ENCODE measurements at regions not wholly inside any gene's neighbourhood (a gene's known extent, or its start where the extent isn't known, plus 50 kb on each side); places are given as distances from the start of the nearest gene placed in this dataset.
A peak's percentile ranks its signal among the peaks of the same experiment; 100 is the strongest.
"Not testable (repeated sequence)": the region's sequence is repeated elsewhere in the genome, so short reads cannot be mapped to it uniquely, and the experiment has no call there.

DNA sequence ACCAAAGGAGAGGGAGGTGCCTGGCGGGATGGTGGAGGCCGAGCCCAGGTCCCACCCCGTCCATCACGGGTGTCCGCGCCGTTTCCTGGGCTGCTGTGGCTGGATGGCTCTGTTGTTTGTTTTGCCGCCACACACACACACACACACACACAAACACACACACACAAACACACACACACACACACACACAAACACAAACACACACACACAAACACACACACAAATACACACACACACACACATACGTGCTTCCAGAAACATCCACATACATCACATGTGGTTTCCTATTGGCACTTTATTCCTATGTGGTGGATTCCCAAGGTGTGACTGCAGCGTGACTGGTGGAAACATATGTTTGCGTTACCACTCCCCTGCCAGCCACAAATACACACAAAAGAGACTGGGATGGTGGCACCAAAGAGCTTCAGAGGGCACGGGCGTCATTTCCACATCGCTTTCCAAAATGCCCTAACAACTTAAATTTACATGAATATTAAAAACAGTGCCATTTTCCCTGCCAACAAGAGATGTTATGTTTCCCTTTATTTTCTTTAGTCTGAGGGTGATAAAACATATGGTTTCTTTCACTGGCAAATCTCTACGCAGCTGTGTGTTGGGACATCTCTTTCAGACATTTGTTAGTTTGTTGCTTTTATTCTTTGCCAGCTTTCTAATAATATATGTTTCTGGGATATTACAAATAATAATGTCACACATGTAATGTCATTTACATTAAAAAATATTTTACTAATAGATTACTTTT, 356.8 kb downstream of the BRD1 start:
- DNase-seq, result no peak

DNA sequence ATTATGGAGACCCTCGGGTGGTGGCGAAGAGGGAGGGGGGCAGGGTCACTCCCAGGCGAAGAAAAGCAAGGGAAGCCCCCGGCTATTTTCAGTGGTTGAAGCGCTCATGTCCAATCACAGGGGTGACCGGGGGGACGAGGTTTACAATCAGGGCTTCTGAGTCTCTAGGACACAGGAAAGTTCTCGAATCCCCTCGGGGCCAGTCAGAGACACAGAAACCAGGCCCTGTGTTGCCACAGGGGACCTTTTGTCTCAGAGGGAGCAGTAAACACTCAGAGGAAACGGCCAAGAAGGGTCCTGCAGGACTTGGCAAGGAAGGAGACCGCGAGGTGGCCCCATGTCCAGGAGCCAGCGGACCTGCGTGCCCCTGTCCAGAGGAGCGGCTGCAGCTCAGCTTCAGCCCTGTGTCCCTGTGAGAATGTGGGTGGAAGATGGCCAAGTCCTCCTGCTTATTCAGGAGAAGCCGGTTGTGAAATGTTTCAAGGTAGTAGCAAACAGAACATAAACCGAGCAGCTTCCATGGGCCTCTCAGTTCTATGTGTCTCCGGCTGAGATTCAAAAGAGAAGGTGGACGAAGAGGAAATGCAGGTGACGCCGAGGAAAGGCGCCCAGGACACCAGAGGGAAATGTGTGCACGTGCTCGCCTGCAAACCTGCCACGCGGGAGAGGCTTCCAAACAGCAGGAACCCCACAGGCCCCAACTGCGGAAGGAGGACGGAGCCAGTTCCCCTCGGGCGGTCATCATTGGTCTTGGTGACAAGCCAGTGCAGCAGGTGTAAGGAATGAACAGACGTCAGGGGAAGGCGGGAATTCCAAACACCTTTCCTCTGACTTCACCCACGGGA, 357.6 kb downstream of the BRD1 start:
- no peak for DNase-seq

DNA sequence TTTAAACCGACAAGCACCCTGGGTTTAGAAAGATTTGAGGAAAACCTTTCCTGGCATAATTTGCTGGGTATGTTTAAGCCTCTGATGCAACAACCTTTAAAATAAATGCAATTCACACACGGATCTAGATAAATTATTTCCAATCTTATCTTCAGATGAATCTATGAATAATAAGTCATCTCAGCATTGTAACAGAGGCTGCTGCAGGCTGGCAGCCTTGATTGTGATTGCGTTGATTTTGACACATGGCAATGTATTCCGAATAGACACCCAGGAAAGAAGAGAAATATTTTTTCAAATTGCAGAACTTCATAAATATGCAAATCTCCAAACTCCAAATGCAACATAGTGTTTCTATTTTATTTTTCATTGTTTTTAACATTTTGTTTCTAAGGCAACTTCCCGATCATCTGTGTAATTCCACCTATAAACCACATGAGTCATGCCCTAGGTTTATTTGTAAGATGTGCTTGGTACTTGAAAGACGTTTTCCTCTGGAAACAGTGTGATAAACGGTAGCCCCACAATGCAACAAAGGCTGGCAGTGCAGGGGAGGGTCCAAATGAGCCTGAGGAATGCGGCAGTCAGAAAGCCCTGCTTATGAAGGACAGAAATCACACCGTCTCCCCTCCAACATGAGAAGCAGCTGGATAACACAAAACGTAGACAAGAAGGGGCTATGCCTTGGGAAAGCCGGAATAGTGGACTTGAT, 359.0 kb downstream of the BRD1 start:
- no peak for DNase-seq

DNA sequence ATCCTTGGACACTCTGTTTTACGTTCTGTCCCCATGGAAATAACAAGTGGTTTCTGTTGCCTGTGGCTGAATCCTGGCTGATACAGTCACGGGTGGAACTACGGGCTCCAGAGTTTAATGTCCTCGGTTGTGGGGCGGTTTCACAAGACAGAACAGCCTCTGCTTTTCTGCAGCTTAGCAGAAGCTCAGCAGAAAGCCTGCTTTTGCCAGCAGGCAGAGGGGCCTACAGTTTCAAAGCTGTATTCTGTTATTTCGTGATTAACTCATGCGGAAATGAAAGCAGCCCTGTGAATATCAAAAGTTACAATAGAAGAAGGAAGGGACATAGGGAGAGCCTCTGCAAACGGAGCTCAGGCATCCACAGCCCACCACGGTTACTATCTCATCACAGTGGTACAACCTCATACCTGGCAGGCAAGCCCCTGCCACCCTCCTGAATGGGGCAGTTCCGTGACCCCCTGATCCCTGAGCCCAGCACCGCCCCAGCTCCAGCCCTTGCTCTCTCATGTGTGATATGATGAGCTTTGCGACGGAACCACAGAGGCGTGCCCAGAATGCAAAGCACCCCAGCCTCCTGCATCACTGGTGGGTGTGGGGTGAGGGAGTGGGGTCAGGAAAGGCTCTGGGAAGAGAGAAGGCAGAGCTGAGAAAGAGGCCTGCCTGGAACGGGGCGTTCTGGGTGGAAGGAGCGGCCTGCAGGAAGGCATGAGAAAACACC, 360.6 kb downstream of the BRD1 start:
- no peak for DNase-seq

DNA sequence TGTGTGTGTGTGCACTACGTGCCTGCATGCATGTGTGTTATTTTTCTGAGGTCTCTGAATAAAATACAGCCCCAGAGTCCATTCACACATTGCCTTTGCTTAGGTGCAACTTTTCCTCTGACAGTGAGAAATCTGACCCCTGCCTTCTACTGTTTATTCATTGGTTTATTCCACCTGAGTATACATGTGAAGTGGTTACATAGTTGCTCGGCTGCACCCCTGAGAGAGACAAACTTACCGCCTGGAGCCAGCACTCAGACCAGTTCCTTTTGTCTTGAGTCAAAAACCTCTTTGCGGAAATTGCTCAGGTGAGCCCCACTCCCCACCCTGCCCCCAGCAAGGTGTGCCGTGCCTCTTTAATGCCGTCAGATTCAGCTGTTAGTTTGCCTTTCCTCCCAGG, 363.6 kb downstream of the BRD1 start:
- no peak for DNase-seq

DNA sequence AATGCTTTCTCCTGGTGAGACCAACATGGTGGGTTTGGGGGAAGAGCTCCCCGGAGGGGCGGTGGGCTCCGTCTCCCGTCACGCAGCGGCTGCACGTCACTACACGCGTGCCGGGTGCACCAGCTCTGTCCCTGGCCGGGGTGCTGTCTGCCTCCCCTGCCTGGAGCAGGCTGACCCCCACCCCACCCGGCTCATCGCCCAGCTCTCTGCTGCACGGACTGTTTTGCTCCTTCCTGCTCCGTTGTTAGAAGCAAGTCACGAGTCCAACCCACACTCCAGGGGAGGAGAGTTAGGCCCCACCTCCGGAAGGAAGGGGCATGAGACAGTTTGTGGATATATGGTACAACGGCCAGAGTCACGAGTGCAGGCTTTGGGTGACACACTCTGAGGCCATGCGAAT, 364.9 kb downstream of the BRD1 start:
- DNase-seq, result peak; percentile 91 to 92

DNA sequence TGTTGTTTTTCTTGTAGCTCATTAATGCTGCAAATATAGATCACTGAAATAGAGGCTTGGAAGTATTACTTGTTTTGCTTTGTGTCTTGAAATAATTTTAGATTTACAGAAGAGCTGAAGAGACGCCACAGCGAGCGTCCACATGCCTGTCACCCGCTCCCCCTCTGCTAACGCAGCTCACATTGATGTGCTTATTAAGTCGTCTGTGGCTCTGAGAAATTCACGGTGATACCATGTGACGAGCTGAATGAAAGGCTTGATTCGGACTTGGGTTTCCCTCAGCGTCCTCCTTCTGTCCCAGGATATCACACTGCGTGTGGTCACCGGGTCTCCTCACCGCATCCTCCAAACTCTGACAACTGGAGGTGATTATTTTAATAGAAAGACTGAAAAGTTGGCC, 365.4 kb downstream of the BRD1 start:
- DNase-seq, result no peak

DNA sequence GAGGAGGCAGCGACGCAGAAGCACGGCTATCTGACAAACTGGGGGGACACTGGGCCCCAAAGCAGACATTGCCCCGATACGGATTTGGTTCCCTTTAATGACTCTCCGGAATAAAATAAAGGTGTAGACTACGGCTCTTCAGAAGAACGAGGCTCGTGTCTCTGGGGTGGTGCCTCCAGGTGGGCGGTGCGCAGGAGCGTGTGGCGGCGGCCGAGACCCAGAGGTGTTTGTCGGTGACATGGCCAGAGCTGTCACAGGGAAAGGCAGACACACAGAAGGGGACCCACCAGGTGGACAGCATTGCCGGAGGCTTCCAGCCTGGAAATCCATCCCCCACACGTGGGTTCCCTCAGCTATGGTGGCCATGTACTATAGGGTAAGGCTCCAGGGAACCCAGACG, 366.0 kb downstream of the BRD1 start:
- DNase-seq, result no peak

DNA sequence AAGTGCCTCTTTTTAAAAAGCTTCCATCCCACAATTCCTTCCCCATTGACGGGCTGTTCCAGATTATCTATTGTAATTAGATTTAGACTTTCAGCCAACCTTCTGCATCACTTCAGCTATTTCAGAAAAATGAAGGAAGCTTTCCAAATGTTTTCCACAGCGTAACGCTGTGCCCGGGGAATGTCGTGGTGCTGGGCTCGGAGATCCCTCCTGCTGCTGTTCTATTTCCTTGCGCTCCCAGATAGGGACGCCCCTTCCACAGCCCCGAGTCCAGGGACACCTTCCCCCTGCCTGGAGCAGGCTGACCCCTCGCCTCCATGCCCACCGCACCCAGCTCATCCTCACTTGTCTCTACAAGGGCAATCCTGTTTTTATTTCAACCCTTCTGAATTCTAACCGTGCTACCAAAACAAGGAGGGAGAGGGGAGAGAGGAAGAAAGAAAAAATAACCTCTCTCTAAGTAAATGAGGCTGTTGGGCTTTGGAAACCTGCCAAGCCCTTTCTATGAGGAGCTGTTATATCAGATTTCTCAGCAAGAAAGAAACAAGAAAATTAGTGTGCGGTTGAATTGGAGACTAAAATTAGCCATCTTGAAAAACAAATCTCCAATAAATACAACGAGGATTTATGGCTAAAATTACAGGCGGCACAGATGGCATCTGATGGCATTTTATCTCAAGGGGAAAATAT, 366.9 kb downstream of the BRD1 start:
- DNase-seq, result no peak

DNA sequence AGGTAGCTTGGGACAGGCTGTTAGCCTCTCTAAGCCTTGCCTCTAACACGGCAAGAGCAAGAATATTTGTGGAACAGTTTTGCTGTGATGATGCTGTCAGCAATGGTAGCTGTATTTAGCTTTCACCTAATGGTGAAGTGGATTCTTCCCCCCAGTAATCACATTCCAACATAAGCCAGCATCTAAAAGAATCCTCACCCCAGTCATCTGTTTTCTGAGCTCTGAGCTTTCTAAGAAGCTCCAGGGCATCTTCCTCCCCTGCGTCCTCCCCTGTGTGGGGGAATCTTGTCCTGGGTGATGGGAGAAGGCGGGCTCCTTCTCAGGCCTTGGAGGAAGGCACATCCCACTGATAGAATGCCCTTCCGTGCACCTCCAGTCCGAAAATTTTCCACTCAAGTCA, 367.6 kb downstream of the BRD1 start:
- no peak for DNase-seq

DNA sequence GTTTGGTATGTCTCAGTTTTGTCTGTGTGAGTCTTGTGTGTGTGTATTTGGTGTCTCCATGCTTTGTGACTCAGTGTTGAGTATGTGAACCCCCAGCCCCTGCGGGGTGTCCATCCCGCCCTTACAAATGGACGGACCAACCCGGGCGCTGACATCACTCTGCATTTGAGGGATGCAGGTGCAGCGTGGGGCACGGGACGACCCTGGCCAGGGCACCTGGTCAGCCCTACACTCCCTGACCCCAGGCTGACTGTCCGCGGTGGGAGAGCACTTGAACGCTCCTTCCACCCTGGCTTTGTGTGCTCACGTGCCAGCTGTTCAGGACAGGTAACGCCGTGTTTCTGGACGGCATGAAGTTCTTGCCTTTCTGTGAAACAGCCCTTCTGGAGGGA, 369.0 kb downstream of the BRD1 start:
- DNase-seq, result no peak

DNA sequence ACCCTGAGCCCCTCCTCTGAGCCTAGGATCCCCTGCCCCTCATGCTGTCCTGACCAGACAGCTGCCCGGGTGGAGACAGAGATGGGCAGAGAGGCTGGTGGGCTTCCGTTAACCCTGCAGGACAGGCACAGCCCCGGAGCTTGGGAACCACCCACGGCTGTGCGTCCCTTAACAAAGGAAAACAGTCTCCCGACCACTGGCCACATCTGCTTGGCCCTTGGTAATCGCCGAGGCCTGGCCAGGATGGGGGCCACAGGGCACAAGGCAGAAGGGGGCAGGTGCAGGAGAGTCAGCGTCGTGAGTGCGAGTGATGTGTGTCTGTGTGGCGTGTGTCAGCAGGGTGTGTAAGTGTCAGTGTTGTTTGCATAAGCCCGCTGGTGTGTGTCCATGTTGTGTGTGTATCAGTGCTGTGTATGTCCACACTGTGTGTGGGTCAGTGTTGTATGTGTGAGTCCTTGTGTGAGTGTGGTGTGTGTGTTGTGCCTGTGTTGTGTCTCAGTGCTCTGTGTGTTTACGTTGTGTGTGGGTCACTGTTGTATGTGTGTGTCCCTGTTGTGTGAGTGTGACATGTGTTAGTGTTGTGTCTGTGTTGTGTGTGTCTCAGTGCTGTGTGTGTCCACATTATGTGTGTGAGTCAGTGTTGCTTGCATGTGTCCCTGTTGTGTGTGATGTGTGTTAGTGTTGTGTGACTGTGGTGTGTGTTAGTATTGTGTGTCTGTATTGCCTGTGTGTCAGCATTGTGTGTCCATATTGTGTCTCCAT, 369.5 kb downstream of the BRD1 start:
- no peak for DNase-seq

DNA sequence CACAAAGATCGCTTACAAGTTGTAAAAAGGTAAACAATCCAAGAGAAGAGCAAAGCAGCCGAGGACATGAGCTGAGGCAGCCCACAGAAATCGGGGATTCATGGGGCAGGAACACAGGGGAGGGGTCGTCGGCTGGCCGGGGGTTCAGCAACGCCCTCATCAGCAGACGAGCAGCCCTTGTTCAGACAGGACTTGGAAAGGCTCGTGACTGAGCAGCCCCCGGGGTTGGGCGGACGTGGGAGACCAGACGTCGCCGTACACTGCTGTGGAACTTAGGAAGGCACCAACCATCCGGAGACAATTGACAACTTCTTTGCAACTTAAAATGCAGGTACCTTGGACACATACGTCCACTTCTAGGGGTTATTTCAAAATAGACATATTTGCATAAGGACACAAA, 370.5 kb downstream of the BRD1 start:
- no peak for DNase-seq

DNA sequence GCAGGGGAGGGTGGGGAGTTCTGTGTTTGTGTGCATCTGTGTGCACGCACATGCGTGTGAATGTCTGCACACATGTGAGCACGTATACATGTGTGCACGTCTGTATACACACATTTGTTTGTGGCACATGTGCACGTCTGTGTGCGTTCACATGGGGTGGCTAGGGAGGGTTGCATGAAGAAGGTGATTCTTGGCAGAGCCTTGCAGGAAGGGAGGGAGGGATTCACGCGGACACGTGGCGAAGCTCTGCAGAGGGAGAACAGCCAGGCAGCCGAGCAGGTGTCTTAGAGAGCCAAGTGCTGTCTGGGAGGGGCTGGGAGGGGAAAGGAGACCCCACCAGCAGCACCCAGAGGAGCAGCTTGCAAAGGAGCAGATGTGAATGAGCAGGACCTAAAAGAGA, 372.1 kb downstream of the BRD1 start:
- no peak for DNase-seq

DNA sequence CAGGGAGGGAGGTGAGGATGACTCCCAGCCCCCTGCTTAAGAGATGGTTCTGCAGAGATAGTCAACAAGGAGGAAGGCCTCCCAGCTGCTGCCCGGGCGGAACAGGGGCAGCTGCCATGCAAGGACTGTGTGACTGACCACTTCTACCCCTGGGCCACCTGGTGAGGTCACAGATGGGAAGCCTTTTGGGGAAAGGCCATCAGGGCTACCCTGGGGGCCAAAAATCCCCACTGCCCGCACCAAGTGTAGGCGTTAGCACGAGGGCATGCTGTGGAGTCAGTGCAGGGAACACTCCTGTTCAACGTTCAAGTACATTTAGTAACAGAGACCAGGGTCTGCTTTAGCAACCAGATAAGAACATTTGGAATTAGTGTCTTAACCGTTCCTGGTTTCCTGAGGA, 372.9 kb downstream of the BRD1 start:
- no peak for DNase-seq

DNA sequence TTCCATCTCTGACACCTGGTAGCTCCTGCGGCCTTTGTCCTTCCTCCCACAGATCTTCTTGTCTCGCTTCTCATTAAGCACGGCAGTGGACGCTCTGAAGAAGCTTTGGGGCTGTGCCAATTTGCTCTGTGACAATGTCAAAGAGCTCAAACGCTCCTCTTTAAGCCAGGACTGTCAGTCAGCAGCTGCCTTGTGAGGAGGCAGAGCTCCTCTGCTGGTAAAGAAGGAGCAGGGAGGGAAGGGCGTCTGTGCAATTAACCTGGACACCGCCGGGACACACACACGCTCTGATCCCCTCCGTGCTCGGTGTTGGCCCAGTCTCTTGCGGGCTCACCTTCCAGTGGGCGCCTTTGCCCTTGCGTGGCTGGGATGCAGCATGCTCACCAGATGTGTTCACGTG, 373.9 kb downstream of the BRD1 start:
- no peak for DNase-seq

DNA sequence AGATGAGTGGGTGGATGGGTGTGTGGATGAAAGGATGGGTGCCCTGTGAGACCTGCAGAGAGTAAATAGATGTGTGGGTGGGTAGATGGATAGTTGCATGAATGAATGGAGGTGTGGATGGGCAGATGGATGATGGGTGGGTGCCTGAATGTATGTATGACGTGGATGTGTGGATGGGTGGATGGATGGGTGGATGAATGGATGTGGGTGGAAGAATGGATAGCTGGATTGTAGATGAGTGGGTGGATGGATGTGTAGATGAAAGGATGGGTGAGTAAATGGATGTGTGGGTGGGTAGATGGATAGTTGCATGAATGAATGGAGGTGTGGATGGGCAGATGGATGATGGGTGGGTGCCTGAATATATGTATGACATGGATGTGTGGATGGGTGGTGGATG, 374.7 kb downstream of the BRD1 start:
- DNase-seq, result not testable (repeated sequence)

DNA sequence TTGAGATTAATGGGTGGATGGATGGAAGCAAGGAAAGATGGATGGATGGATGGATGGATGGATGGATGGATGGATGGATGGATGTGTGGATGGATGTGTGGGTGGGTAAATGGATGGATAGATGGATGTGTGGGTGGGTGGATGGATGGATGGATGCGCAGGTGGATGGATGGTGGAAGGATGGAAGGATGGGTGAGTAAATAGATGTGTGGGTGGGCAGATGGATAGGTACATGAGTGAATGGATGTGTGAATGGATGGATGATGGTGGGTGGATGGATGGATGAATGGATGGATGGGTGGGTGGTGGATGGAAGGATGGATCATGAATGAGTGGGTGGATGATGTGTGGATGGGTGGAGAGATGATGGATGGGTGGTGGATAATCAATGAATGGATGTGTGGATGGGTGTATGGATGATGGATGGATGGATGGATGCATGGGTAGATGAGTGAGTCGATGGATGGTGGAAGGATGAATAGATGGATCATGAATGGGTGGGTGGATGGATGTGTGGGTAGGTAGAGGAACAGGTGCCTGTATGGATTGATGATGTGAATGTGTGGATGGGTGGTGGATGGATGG, 375.2 kb downstream of the BRD1 start:
- no peak for DNase-seq

DNA sequence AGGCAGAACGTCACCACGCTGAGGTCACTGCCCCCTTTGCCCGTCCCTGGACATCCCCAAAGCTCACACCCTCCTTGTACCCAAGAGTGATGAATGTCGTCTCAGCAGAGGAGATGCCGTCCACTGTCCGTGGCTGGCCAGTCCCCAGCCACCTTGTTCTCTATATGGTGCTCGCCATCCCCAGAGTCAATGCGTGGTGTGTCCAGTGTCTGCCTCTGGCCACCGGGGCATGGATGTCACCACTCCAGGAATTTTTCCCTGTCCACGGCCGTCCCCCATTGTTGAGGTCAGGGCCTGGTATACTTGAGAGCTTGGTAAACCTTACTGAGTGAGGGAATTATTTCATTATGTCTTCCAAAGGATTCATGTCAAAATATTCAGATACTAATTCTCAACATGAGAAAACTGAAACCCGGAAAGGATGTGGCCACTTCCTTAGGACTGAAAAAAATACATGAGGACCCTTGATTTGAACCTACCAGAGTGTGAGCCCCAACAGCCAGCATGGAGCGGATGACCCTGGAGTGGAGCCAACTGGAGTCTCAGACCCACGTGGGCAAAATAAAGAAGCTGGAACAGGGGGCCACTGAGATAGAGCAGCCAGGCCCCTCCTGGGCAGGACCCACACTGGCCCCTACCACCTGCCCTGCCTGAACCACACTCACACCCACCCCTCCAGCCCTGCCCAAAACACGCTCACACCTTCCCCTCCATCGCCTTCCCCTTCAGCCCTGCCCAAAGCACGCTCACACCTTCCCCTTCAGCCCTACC, 376.4 kb downstream of the BRD1 start:
- DNase-seq, result no peak

DNA sequence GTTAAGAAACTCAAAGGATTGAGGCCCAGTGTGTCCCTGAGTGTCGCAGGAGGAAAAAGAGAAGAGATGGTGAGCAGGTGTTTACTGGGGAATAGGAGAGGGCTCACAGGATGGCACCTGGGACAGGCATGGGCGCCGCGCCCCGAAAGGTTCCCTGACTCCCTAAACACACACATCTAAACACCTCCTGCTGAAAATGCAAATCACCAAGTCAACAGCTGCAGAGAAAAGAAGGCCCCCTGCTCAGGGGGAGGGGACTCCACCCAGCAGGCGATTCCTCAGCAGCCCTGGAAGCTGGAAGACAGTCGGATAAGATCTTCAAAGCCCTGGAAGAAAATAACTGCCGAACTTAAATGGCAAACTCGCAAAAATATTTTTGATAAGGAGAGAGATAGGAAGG, 377.2 kb downstream of the BRD1 start:
- DNase-seq, result peak; percentile 24 to 38
